ENCODE measurements at regions not wholly inside any gene's neighbourhood (a gene's known extent, or its start where the extent isn't known, plus 50 kb on each side); places are given as distances from the start of the nearest gene placed in this dataset.

DNA sequence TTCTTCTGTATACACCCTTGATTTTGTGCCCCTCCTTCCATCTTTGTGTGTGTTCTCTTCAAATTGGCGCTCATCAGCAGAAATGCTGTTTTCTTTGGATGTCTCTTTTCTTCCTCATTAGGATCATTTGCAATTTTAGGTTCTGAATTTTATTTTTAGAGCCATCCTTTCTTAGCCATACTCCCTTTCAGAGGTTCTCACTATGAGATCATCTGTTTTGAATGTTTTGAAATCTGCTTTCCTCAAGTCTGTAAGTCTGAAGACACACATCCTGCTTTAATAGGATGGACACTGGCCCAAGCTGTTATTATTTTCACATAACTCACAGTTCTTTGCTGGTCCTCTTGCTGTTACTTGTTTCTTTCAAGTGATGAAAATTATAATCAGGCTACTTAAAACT lies 124.8 kb downstream of the BDH1 start:
- 74% methylated on average over 1 of the region's 1 CpG for WGBS
- intact Hi-C loops (cut with DNase I) = no loop called here

DNA sequence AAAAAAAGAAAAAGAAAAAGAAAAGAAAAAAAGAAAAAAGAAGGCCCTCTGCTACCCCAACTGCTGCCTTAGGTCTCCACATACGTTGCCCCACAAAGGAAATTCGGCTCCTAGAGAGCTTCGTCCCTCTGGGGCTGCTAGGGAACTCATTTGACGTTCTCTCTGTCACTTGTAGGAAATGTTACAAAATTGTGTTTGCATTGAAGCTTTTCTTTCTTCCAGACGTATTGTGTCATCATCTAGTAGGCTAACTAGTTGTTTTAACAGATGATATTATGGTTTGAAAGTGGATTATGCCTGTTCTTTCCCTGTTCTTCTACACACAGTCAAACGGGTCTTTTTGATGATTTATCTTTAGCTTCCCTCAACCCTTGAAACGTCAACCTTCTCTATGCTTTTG lies 125.3 kb downstream of the BDH1 start:
- intact Hi-C loops (cut with DNase I) = no loop called here
- no peaks in the 10 kb centered on the region for H3K27me3 ChIP-seq (replicated peaks; ENCODE audit: insufficient read depth)
- no peaks in the 10 kb centered on the region for H3K9me3 ChIP-seq
- no peak for TF ChIP-seq POLR2AphosphoS5 (IDR thresholded peaks at IDR 0.05)
- TF ChIP-seq POLR2A (IDR thresholded peaks at IDR 0.05) = no peak
- TF ChIP-seq, protein P1, sequence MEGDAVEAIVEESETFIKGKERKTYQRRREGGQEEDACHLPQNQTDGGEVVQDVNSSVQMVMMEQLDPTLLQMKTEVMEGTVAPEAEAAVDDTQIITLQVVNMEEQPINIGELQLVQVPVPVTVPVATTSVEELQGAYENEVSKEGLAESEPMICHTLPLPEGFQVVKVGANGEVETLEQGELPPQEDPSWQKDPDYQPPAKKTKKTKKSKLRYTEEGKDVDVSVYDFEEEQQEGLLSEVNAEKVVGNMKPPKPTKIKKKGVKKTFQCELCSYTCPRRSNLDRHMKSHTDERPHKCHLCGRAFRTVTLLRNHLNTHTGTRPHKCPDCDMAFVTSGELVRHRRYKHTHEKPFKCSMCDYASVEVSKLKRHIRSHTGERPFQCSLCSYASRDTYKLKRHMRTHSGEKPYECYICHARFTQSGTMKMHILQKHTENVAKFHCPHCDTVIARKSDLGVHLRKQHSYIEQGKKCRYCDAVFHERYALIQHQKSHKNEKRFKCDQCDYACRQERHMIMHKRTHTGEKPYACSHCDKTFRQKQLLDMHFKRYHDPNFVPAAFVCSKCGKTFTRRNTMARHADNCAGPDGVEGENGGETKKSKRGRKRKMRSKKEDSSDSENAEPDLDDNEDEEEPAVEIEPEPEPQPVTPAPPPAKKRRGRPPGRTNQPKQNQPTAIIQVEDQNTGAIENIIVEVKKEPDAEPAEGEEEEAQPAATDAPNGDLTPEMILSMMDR (IDR thresholded peaks at IDR 0.05) = no peak
- WGBS = 73% methylated on average over 7 of the region's 7 CpGs
- no peaks in the 10 kb centered on the region for H3K36me3 ChIP-seq
- no peak overlapping the region for H3K27ac ChIP-seq
- no peak for DNase-seq (ENCODE audit: low spot score)
- H3K4me3 ChIP-seq = no peak overlapping the region
- no peaks in the 10 kb centered on the region for H3K4me1 ChIP-seq (replicated peaks)

More for the DNA sequence above, 124.8 kb downstream of the BDH1 start:
- H3K4me1 ChIP-seq (replicated peaks) = no peaks in the 10 kb centered on the region
- no peaks in the 10 kb centered on the region for H3K27me3 ChIP-seq (replicated peaks; ENCODE audit: insufficient read depth)
- no peaks in the 10 kb centered on the region for H3K9me3 ChIP-seq
- no peak for DNase-seq (ENCODE audit: low spot score)
- no peak overlapping the region for H3K4me3 ChIP-seq
- no peak overlapping the region for H3K27ac ChIP-seq
- no peak for TF ChIP-seq POLR2A (IDR thresholded peaks at IDR 0.05)
- TF ChIP-seq, protein P1 (IDR thresholded peaks at IDR 0.05) = no peak
- TF ChIP-seq POLR2AphosphoS5 (IDR thresholded peaks at IDR 0.05) = no peak
- H3K36me3 ChIP-seq = no peaks in the 10 kb centered on the region

DNA sequence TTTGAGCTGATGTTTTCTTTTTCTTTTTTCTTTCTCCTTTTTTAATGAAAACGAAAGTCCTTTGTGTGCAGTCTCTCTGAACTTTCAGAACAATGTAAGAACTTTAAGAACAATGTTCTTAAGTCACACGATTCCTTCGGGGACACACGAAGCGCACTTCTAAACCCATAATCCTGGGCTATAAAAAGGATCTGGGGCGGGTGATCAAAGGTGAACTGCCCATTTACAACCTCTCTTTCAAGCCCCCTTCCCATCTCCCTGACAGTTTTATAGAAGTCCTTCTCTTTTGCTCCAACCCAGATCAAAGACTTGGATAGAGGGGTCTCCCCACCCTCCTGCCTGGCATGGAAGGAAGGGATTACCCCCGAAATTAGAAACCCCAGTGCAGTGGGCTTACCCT lies 126.8 kb downstream of the BDH1 start:
- TF ChIP-seq, protein P1 (IDR thresholded peaks at IDR 0.05) = no peak
- TF ChIP-seq POLR2AphosphoS5 (IDR thresholded peaks at IDR 0.05) (no peak), POLR2A (IDR thresholded peaks at IDR 0.05) (no peak)
- H3K27me3 ChIP-seq (replicated peaks; ENCODE audit: insufficient read depth) = no peaks in the 10 kb centered on the region
- H3K9me3 ChIP-seq = no peaks in the 10 kb centered on the region
- no peaks in the 10 kb centered on the region for H3K36me3 ChIP-seq
- WGBS = 18% methylated on average over 7 of the region's 7 CpGs
- H3K27ac ChIP-seq = peak overlapping the region in 1 of 2 donors; percentile 48
- no peak for DNase-seq (ENCODE audit: low spot score)
- intact Hi-C loops (cut with DNase I) = no loop called here
- H3K4me1 ChIP-seq (replicated peaks) = no peaks in the 10 kb centered on the region
- H3K4me3 ChIP-seq = no peak overlapping the region

DNA sequence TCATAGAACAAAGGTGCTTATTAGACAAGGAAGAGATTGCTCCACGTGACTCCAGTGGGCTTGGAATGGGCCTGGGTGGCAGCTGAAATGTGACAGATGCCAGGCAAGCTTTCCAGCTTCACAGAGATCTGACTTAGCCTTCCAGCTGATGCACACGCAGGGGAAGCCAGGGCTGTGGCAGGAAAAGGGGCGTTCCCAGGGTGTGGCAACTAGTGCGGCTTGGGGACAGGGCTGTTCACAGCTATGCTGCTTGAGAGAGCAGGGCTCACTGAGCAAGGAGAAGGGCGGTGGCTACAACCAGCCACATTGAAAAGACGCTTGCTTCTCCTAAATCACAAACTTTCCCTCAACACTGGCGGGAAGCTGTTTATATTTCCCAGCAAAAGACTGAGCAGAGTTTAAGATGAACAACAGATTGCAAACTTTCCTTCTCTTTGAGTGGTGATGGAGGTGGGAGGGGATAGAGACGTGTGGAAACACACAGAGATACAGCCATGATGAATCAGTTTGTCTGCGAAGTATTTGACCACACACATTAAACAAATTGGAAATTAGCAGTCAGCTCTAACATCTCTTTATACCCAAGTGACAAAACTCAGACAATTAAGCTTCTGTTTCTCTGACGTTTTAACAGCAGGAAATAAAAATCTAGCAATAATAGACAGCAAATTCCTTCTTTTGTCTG lies 127.5 kb downstream of the BDH1 start:
- Histone ChIP-seq H3K4me1 (replicated peaks) (no peaks in the 10 kb centered on the region), H3K4me3 (no peak overlapping the region), H3K9me3 (no peaks in the 10 kb centered on the region), H3K36me3 (no peaks in the 10 kb centered on the region), H3K27me3 (replicated peaks; ENCODE audit: insufficient read depth) (no peaks in the 10 kb centered on the region), H3K27ac (peak overlapping the region in 1 of 2 donors; percentile 48)
- TF ChIP-seq POLR2A (IDR thresholded peaks at IDR 0.05) = peak; percentile 59
- TF ChIP-seq, protein P1 (IDR thresholded peaks at IDR 0.05) = no peak
- peak; percentile 10 for TF ChIP-seq POLR2AphosphoS5 (IDR thresholded peaks at IDR 0.05)
- DNase-seq (ENCODE audit: low spot score) = peak; percentile 47
- intact Hi-C loops (cut with DNase I) = no loop called here
- WGBS = 24% methylated on average over 10 of the region's 10 CpGs

DNA sequence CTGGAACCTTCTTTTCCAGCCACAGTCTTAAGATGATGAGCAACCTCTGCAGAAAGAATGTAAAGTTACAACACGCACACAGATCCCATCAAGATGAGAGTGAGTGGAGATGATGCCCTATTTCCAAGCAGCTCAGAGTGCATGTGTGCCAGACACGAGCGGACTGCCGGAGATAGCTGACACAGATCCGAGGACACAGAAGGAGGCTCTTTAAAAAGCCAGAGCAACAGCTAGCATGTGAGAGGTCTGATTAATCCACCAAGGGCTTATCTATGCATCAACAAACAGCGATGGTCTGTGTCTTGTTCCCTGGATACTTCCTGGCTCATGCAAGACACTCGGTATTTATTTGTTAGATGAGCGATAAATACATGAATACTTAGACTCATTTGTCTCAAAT lies 128.6 kb upstream of the DLG1 start:
- 71% methylated on average over 8 of the region's 8 CpGs for WGBS
- no peak for DNase-seq (ENCODE audit: low spot score)
- intact Hi-C loops (cut with DNase I) = no loop called here

More for the DNA sequence above, 128.6 kb upstream of the DLG1 start:
- TF ChIP-seq POLR2A (IDR thresholded peaks at IDR 0.05) (no peak), POLR2AphosphoS5 (IDR thresholded peaks at IDR 0.05) (no peak)
- TF ChIP-seq, protein P1 (IDR thresholded peaks at IDR 0.05) = no peak
- Histone ChIP-seq H3K4me3 (no peak overlapping the region), H3K27me3 (replicated peaks; ENCODE audit: insufficient read depth) (no peaks in the 10 kb centered on the region), H3K4me1 (replicated peaks) (no peaks in the 10 kb centered on the region), H3K36me3 (no peaks in the 10 kb centered on the region), H3K9me3 (no peaks in the 10 kb centered on the region), H3K27ac (no peak overlapping the region)
